ENCODE measurements at regions not wholly inside any gene's neighbourhood (a gene's known extent, or its start where the extent isn't known, plus 50 kb on each side); places are given as distances from the start of the nearest gene placed in this dataset.
"Not testable (repeated sequence)": the region's sequence is repeated elsewhere in the genome, so short reads cannot be mapped to it uniquely, and the experiment has no call there.

GRCh38 chr14:37874429-37875109 lies 279.1 kb downstream of the TTC6 start:
- H3K9me3 Mint-ChIP-seq: peaks cover 1 to 16% (median 4%) of the 10 kb centered on the region in 7 donors
- no peaks in the 10 kb centered on the region for H3K36me3 Mint-ChIP-seq
- H3K27me3 Mint-ChIP-seq: peaks cover 0 to 5% (median 0%) of the 10 kb centered on the region in 3 donors
- no peak overlapping the region for H3K4me3 Mint-ChIP-seq
- peak overlapping the region in 2 of 6 donors; percentile 23 to 76 for H3K27ac Mint-ChIP-seq
- ATAC-seq (ENCODE audit: low read depth in 2 of 2) (no peak), DNase-seq (peak; percentile 3)
- H3K4me1 Mint-ChIP-seq: peaks cover 4 to 6% (median 5%) of the 10 kb centered on the region in 3 donors

DNA sequence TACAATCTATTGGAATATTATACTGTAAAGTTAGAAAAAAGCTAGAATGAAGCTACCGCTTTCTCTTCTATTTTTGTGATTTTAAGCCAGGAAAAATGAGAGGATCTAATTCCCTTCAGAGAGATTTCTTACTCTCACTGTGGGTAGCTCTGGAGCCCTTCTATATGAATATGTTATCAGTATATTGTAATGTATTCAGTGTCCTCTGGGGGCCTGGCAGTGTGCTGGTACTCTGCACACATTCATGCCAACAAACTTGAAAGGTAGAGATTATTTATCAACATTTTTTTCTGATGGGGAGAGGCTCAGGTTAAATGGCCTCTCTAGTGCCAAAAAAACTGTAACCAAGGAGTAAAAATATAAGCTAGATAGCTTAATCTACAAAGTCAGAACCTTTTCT lies 292.8 kb downstream of the TTC6 start:
- peaks cover 0 to 14% (median 5%) of the 10 kb centered on the region in 7 donors for H3K9me3 Mint-ChIP-seq
- H3K36me3 Mint-ChIP-seq: no peaks in the 10 kb centered on the region
- H3K27me3 Mint-ChIP-seq: no peaks in the 10 kb centered on the region
- H3K27ac Mint-ChIP-seq: no peak overlapping the region
- H3K4me1 Mint-ChIP-seq: no peaks in the 10 kb centered on the region
- no peak for DNase-seq
- H3K4me3 Mint-ChIP-seq: no peak overlapping the region
- ATAC-seq (ENCODE audit: low read depth in 2 of 2): no peak

DNA sequence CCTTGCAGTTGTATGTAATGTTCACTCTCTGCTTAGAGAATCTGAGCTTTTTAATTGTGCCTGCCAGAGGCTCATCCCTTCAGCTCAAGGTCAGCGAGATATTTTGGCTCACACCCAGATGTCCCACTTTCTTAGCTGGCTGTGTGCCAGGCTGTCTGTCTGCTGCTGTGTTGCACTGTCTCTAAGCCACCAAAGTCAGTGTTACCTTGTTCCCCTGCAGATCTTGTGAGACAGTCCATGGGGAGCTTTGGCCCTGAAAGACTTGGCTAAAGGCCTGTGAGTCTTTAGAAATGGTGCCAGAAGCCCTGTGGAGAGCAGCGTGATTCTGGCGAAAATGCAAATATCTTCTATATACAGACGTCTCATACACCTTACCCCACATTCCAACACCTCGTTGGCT lies 293.7 kb downstream of the TTC6 start:
- Mint-ChIP-seq H3K27ac (no peak overlapping the region), H3K36me3 (no peaks in the 10 kb centered on the region), H3K4me3 (no peak overlapping the region), H3K4me1 (no peaks in the 10 kb centered on the region), H3K9me3 (peaks cover 0 to 12% (median 5%) of the 10 kb centered on the region in 7 donors), H3K27me3 (no peaks in the 10 kb centered on the region)
- DNase-seq: no peak
- ATAC-seq (ENCODE audit: low read depth in 2 of 2): no peak

DNA sequence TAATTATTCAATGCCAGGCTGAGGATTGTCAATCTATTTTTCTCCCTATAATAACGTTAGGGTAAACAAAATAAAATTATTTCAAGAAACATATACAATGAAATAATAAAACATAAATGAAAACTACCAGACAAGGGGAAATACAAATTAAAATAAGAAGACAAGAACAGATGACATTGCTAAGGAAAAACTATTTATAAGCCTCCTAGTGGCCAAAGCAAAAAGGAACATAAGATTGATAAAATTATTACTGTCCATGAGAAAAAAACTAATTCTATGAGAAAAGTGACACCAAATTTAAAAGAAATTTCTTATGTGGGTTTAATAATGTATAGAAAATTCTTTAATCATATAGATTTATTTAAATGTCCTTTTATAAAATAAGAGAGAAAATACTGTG lies 294.7 kb downstream of the TTC6 start:
- H3K4me1 Mint-ChIP-seq: no peaks in the 10 kb centered on the region
- no peak overlapping the region for H3K4me3 Mint-ChIP-seq
- no peaks in the 10 kb centered on the region for H3K36me3 Mint-ChIP-seq
- H3K27me3 Mint-ChIP-seq: no peaks in the 10 kb centered on the region
- ATAC-seq (ENCODE audit: low read depth in 2 of 2) (no peak), DNase-seq (no peak)
- no peak overlapping the region for H3K27ac Mint-ChIP-seq
- peaks cover 0 to 12% (median 5%) of the 10 kb centered on the region in 7 donors for H3K9me3 Mint-ChIP-seq

- not testable (repeated sequence) for H3K27me3 Mint-ChIP-seq; H3K36me3 Mint-ChIP-seq; H3K4me1 Mint-ChIP-seq; H3K4me3 Mint-ChIP-seq; DNase-seq; ATAC-seq (ENCODE audit: low read depth in 2 of 2)
- Mint-ChIP-seq H3K27ac (peak overlapping the region in 1 of 6 donors; percentile 28), H3K9me3 (peaks cover 0 to 12% (median 5%) of the 10 kb centered on the region in 7 donors)
Measured at GRCh38 chr14:37891500-37891899, 296.1 kb downstream of the TTC6 start.

GRCh38 chr14:37894463-37894862 lies 299.0 kb downstream of the TTC6 start:
- Mint-ChIP-seq H3K27ac (no peak overlapping the region), H3K4me3 (no peak overlapping the region), H3K36me3 (no peaks in the 10 kb centered on the region), H3K4me1 (no peaks in the 10 kb centered on the region), H3K27me3 (no peaks in the 10 kb centered on the region), H3K9me3 (peaks cover 0 to 11% (median 5%) of the 10 kb centered on the region in 7 donors)
- DNase-seq (no peak), ATAC-seq (ENCODE audit: low read depth in 2 of 2) (no peak)

DNA sequence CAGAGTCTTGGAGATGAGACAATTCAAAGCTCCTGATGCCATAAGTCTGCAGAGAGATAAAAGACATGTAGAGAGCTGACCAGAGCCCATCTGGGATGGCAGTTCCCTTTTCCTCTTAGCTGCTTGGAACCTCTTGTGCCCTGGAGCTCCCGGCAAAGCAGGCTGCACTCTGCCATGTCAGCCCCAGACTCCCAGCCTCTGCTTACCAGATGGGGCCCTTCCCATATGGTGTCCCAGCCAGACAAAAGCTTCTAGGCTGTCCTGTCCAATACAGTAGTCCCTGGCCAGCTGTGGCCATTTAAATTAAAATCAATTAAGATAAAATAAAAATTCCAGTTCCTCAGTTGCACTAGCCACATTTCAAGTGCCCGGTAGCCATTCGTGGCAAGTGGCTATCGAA lies 303.9 kb downstream of the TTC6 start:
- Mint-ChIP-seq H3K27ac (no peak overlapping the region), H3K36me3 (no peaks in the 10 kb centered on the region), H3K4me1 (peaks cover 0 to 3% (median 0%) of the 10 kb centered on the region in 3 donors), H3K4me3 (no peak overlapping the region), H3K9me3 (no peaks in the 10 kb centered on the region), H3K27me3 (peaks cover 0 to 3% (median 0%) of the 10 kb centered on the region in 3 donors)
- no peak for DNase-seq
- no peak for ATAC-seq (ENCODE audit: low read depth in 2 of 2)

- peaks cover 0 to 10% (median 0%) of the 10 kb centered on the region in 3 donors for H3K27me3 Mint-ChIP-seq
Measured at GRCh38 chr14:37900561-37900960, 305.1 kb downstream of the TTC6 start.

DNA sequence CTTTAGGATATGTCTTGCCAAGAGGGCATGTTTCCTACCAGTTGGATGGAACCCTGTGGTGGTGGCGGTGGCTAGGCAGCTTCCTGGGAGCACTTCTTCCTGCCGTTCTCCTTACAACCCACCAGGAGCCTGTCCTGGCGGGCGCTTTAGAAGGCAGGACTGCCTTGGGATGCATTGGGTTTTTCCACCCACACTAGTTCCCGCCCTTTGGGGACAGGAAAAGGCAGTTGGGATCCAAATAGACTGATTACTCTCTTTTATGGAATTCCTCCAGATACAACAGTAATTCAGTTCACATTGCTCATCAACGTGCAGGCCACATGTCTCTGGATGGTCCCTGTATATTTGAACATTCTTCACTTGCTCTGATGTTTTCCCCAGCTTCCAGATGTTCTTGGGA lies 305.7 kb upstream of the SSTR1 start:
- H3K4me3 Mint-ChIP-seq: no peak overlapping the region
- H3K4me1 Mint-ChIP-seq: peaks cover 0 to 3% (median 0%) of the 10 kb centered on the region in 3 donors
- no peak for DNase-seq
- no peaks in the 10 kb centered on the region for H3K36me3 Mint-ChIP-seq
- no peak for ATAC-seq (ENCODE audit: low read depth in 2 of 2)
- H3K27ac Mint-ChIP-seq: no peak overlapping the region
- no peaks in the 10 kb centered on the region for H3K9me3 Mint-ChIP-seq
- H3K27me3 Mint-ChIP-seq: peaks cover 0 to 10% (median 0%) of the 10 kb centered on the region in 3 donors

More at GRCh38 chr14:37900561-37900960, 305.1 kb downstream of the TTC6 start:
- H3K36me3 Mint-ChIP-seq: no peaks in the 10 kb centered on the region
- ATAC-seq (ENCODE audit: low read depth in 2 of 2) (no peak), DNase-seq (no peak)
- H3K27ac Mint-ChIP-seq: no peak overlapping the region
- H3K4me3 Mint-ChIP-seq: no peak overlapping the region
- no peaks in the 10 kb centered on the region for H3K9me3 Mint-ChIP-seq
- peaks cover 0 to 3% (median 0%) of the 10 kb centered on the region in 3 donors for H3K4me1 Mint-ChIP-seq

- H3K36me3 Mint-ChIP-seq: no peaks in the 10 kb centered on the region
- H3K4me3 Mint-ChIP-seq: no peak overlapping the region
- H3K9me3 Mint-ChIP-seq: no peaks in the 10 kb centered on the region
- DNase-seq (no peak), ATAC-seq (ENCODE audit: low read depth in 2 of 2) (no peak)
- peaks cover 0 to 3% (median 0%) of the 10 kb centered on the region in 3 donors for H3K4me1 Mint-ChIP-seq
- no peak overlapping the region for H3K27ac Mint-ChIP-seq
- H3K27me3 Mint-ChIP-seq: peaks cover 0 to 10% (median 0%) of the 10 kb centered on the region in 3 donors
Measured at GRCh38 chr14:37903343-37904191, 304.1 kb upstream of the SSTR1 start.

DNA sequence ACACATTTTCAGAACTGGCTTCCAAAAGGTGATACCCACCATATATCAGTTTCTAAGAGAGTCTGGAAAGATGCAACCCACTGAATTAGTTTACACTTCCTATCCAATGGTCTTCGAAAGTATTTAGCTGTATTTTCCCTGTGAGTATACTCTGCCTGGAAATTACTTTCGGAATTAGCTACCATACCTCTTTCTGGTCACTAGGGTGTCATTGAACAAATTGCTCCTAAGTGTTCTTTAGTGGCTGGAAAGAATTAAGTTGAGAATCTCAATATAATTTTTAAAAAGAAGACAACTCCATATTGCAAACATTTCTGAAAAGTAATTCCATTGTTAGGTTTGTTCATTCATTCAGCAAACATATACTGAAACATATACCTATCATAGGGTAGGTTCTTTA lies 283.1 kb upstream of the SSTR1 start:
- no peak overlapping the region for H3K27ac Mint-ChIP-seq
- no peak for ATAC-seq (ENCODE audit: low read depth in 2 of 2)
- H3K4me1 Mint-ChIP-seq: no peaks in the 10 kb centered on the region
- H3K4me3 Mint-ChIP-seq: no peak overlapping the region
- DNase-seq: no peak
- H3K36me3 Mint-ChIP-seq: no peaks in the 10 kb centered on the region
- H3K27me3 Mint-ChIP-seq: no peaks in the 10 kb centered on the region
- peaks cover 0 to 11% (median 0%) of the 10 kb centered on the region in 7 donors for H3K9me3 Mint-ChIP-seq

GRCh38 chr14:37932008-37932407 lies 275.7 kb upstream of the SSTR1 start:
- Mint-ChIP-seq H3K4me1 (no peaks in the 10 kb centered on the region), H3K36me3 (no peaks in the 10 kb centered on the region), H3K9me3 (peaks cover 0 to 6% (median 0%) of the 10 kb centered on the region in 7 donors), H3K27ac (no peak overlapping the region), H3K4me3 (no peak overlapping the region), H3K27me3 (no peaks in the 10 kb centered on the region)
- DNase-seq (no peak), ATAC-seq (ENCODE audit: low read depth in 2 of 2) (no peak)

DNA sequence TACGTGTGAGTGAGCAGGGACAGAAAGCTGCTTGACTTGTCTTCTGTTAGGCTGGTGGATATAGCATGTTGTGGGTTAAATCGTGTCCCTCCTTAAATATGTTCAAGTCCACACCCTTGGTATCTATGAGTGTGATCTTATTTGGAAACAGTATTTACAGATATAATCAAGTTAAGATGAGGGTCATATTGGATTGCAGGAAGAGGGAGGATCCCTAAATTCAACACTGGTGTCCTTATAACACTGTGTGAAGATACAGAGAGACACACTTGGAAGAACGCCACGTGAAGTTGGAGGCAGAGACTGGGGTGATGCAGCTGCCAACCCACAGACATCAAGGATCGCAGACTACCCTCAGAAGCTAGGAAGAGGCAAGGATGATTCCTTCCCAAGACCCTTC lies 275.2 kb upstream of the SSTR1 start:
- Mint-ChIP-seq H3K4me1 (no peaks in the 10 kb centered on the region), H3K4me3 (no peak overlapping the region), H3K27ac (no peak overlapping the region), H3K27me3 (no peaks in the 10 kb centered on the region), H3K9me3 (peaks cover 0 to 6% (median 0%) of the 10 kb centered on the region in 7 donors), H3K36me3 (no peaks in the 10 kb centered on the region)
- no peak for DNase-seq
- ATAC-seq (ENCODE audit: low read depth in 2 of 2): no peak

DNA sequence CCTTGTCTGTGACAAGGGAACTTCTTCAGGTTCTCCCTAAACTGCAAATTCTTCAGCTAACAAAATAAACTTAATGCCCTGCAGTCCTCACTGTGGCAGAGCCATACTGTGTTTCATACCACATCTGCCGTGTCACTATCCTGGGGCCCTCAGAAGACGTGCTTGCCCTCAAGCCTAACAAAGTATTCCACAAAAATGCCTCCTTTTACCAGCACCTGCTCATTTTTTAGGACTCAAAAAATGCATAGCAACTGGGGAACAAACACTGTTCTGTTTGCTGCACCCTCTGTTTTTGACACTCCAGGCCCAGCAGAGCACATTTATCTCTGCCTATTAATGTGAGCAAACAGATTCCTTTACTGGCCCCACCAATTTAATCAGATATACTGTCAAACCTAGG lies 270.7 kb upstream of the SSTR1 start:
- H3K27me3 Mint-ChIP-seq: no peaks in the 10 kb centered on the region
- ATAC-seq (ENCODE audit: low read depth in 2 of 2): no peak
- no peaks in the 10 kb centered on the region for H3K4me1 Mint-ChIP-seq
- no peak overlapping the region for H3K4me3 Mint-ChIP-seq
- DNase-seq: no peak
- peaks cover 0 to 6% (median 0%) of the 10 kb centered on the region in 7 donors for H3K9me3 Mint-ChIP-seq
- H3K27ac Mint-ChIP-seq: no peak overlapping the region
- no peaks in the 10 kb centered on the region for H3K36me3 Mint-ChIP-seq
